GM23338 (cell line): ENCODE measurements at regions not wholly inside any gene's neighbourhood (a gene's known extent, or its start where the extent isn't known, plus 50 kb on each side); places are given as distances from the start of the nearest gene placed in this dataset.

Source experiments
- ATAC-seq: fragments of 200-7000 bp; cut with Tn5 transposase; 3 replicates; pipeline ENCODE4 v1.9.1; 2020
- DNase-seq: peaks from one replicate; pipeline ENCODE4 v3.0.0-alpha.2; 2015; ENCODE audit warnings: low spot score
- H2AFZ ChIP-seq: fragments of 200-600 bp; sonication (generic); 2 replicates; pipeline ENCODE4 v1.8.0; 2016; ENCODE audit warnings: antibody characterized with exemption, mild to moderate bottlenecking, moderate library complexity
- H3F3A ChIP-seq: fragments of 200-600 bp; sonication (generic); replicated peaks from 2 replicates; pipeline ENCODE4 v1.8.0; 2017; ENCODE audit warnings: antibody characterized with exemption, mixed run types, low read depth
- H3K27ac ChIP-seq: fragments of 200-600 bp; sonication (generic); 2 replicates; pipeline ENCODE4 v1.6.1; 2016; ENCODE audit warnings: low read depth
- H3K27me3 ChIP-seq: fragments of 200-600 bp; sonication (generic); 2 replicates; pipeline ENCODE4 v1.8.0; 2016; ENCODE audit warnings: mild to moderate bottlenecking, mixed run types, moderate library complexity; ENCODE audit not compliant: insufficient read depth
- H3K36me3 ChIP-seq: fragments of 200-600 bp; sonication (generic); 2 replicates; pipeline ENCODE4 v1.8.0; 2016; ENCODE audit warnings: mild to moderate bottlenecking; ENCODE audit not compliant: insufficient read depth
- H3K4me1 ChIP-seq: fragments of 200-600 bp; sonication (generic); 2 replicates; pipeline ENCODE4 v1.8.0; 2016; ENCODE audit warnings: mild to moderate bottlenecking, moderate library complexity; ENCODE audit not compliant: insufficient read depth
- H3K4me2 ChIP-seq: fragments of 200-600 bp; sonication (generic); 2 replicates; pipeline ENCODE4 v1.7.1; 2017; ENCODE audit warnings: mixed run types
- H3K4me3 ChIP-seq: fragments of 200-600 bp; sonication (generic); 2 replicates; pipeline ENCODE4 v1.6.1; 2016; ENCODE audit warnings: mixed run types
- H3K79me2 ChIP-seq: fragments of 200-600 bp; sonication (generic); replicated peaks from 2 replicates; pipeline ENCODE4 v1.8.0; 2017; ENCODE audit warnings: mild to moderate bottlenecking; ENCODE audit not compliant: insufficient read depth
- H3K9me2 ChIP-seq: fragments of 200-600 bp; sonication (generic); 2 replicates; pipeline ENCODE4 v1.8.0; 2017; ENCODE audit not compliant: insufficient read depth
- H4K20me1 ChIP-seq: fragments of 200-600 bp; sonication (generic); replicated peaks from 2 replicates; pipeline ENCODE4 v1.8.0; 2017; ENCODE audit warnings: mild to moderate bottlenecking; ENCODE audit not compliant: insufficient read depth
- H3K27ac Mint-ChIP-seq: 2 replicates; pipeline ENCODE4 v1.8.0; 2020; ENCODE audit warnings: inconsistent platforms, mild to moderate bottlenecking, moderate library complexity, mixed read lengths
- H3K27me3 Mint-ChIP-seq: 3 replicates; pipeline ENCODE4 v1.8.0; 2022; ENCODE audit warnings: low read depth, mild to moderate bottlenecking, moderate library complexity, mixed read lengths, inconsistent platforms; ENCODE audit not compliant: insufficient read depth, poor library complexity
- H3K36me3 Mint-ChIP-seq: 3 replicates; pipeline ENCODE4 v1.8.0; 2021; ENCODE audit warnings: low read depth, mild to moderate bottlenecking, inconsistent platforms, moderate library complexity, mixed read lengths
- H3K4me1 Mint-ChIP-seq: 3 replicates; pipeline ENCODE4 v1.8.0; 2020; ENCODE audit warnings: mild to moderate bottlenecking, inconsistent platforms, mixed read lengths
- H3K4me3 Mint-ChIP-seq: 3 replicates; pipeline ENCODE4 v1.8.0; 2021; ENCODE audit warnings: moderate library complexity, mild to moderate bottlenecking, inconsistent platforms, mixed read lengths
- H3K9me3 Mint-ChIP-seq: 3 replicates; pipeline ENCODE4 v1.8.0; 2020; ENCODE audit warnings: moderate library complexity, mild to moderate bottlenecking, inconsistent platforms, mixed read lengths
- CREB1 ChIP-seq: fragments of 250-450 bp; sonication (Bioruptor Pico); IDR thresholded peaks from 2 replicates; pipeline ENCODE4 v1.5.0; 2020; ENCODE audit warnings: low read depth, mild to moderate bottlenecking, moderate library complexity
- CTCF ChIP-seq, 2 experiments: fragments of 200-600 bp in 1 of 2; sonication (generic) in 1 of 2; conservative IDR thresholded peaks; 2 replicates each; pipeline versions ENCODE4 v1.5.1 to v1.6.1; 2016 to 2017; ENCODE audit warnings: antibody characterized with exemption in 2 of 2, low read depth in 2 of 2, mild to moderate bottlenecking in 2 of 2, moderate library complexity in 1 of 2
- ETS1 ChIP-seq: IDR thresholded peaks from 2 replicates; pipeline ENCODE4 v1.6.1; 2016; ENCODE audit warnings: antibody characterized with exemption
- EZH2 ChIP-seq: fragments of 200-600 bp; sonication (generic); IDR thresholded peaks from one replicate; pipeline ENCODE4 v1.8.0; 2017; ENCODE audit warnings: antibody characterized with exemption, mild to moderate bottlenecking, low read depth; ENCODE audit not compliant: unreplicated experiment
- EZH2phosphoT487 ChIP-seq: fragments of 200-600 bp; sonication (generic); IDR thresholded peaks from one replicate; pipeline ENCODE4 v1.8.1; 2018; ENCODE audit warnings: antibody characterized with exemption; ENCODE audit not compliant: unreplicated experiment
- JUNB ChIP-seq: IDR thresholded peaks from one replicate; pipeline ENCODE4 v1.6.1; 2016; ENCODE audit warnings: antibody characterized with exemption; ENCODE audit not compliant: unreplicated experiment
- NANOG ChIP-seq: IDR thresholded peaks from 2 replicates; pipeline ENCODE4 v1.6.1; 2016; ENCODE audit warnings: antibody characterized with exemption, borderline replicate concordance
- POLR2AphosphoS5 ChIP-seq: IDR thresholded peaks from 2 replicates; pipeline ENCODE4 v1.6.1; 2016; ENCODE audit warnings: antibody characterized with exemption, low read depth
- REST ChIP-seq: IDR thresholded peaks from one replicate; pipeline ENCODE4 v1.6.1; 2018; ENCODE audit warnings: antibody characterized with exemption; ENCODE audit not compliant: unreplicated experiment
- STAT1 ChIP-seq: IDR thresholded peaks from one replicate; pipeline ENCODE4 v1.6.1; 2016; ENCODE audit warnings: antibody characterized with exemption; ENCODE audit not compliant: unreplicated experiment
- ZNF114 ChIP-seq: fragments of 250-450 bp; sonication (Bioruptor Pico); IDR thresholded peaks from 2 replicates; pipeline ENCODE4 v1.5.0; 2020; ENCODE audit warnings: mild to moderate bottlenecking, moderate library complexity
- ZNF331 ChIP-seq: fragments of 250-450 bp; sonication (Bioruptor Pico); IDR thresholded peaks from 2 replicates; pipeline ENCODE4 v1.5.0; 2020; ENCODE audit warnings: low read depth, mild to moderate bottlenecking, moderate library complexity
- ZNF462 ChIP-seq: fragments of 250-450 bp; sonication (Bioruptor Pico); IDR thresholded peaks from 2 replicates; pipeline ENCODE4 v1.5.0; 2020; ENCODE audit warnings: mild to moderate bottlenecking, moderate library complexity

GRCh38 chr2:114089636-114090319 lies 199.9 kb downstream of the ACTR3 start:
- no peak overlapping the region for H3K4me2 ChIP-seq
- no peaks in the 10 kb centered on the region for H3K9me2 ChIP-seq
- Mint-ChIP-seq H3K4me1 (no peaks in the 10 kb centered on the region), H3K27ac (no peak overlapping the region), H3K27me3 (peaks cover 1% of the 10 kb centered on the region), H3K4me3 (no peak overlapping the region), H3K36me3 (peaks cover under 1% of the 10 kb centered on the region; the same call in 1 of the 3 replicates), H3K9me3 (peaks cover 36% of the 10 kb centered on the region)
- H3K27me3 ChIP-seq, result no peaks in the 10 kb centered on the region
- H2AFZ ChIP-seq, result no peak overlapping the region
- H3F3A ChIP-seq, result no peaks in the 10 kb centered on the region
- no peaks in the 10 kb centered on the region for H3K4me1 ChIP-seq
- H3K4me3 ChIP-seq, result no peak overlapping the region
- no peaks in the 10 kb centered on the region for H4K20me1 ChIP-seq
- no peak for TF ChIP-seq ZNF114 (CRISPR knock-in tag)
- no peak for TF ChIP-seq REST
- no peak for TF ChIP-seq ETS1
- no peak for TF ChIP-seq STAT1
- TF ChIP-seq CTCF (conservative IDR thresholded peaks at IDR 0.05; ENCODE audit: low read depth in 2 of 2), result no peak
- TF ChIP-seq CREB1 (CRISPR knock-in tag), result no peak
- no peak for TF ChIP-seq ZNF462 (CRISPR knock-in tag)
- TF ChIP-seq NANOG, result no peak
- no peak for TF ChIP-seq JUNB
- TF ChIP-seq ZNF331 (CRISPR knock-in tag), result no peak
- no peak for TF ChIP-seq POLR2AphosphoS5
- TF ChIP-seq EZH2, result no peak
- TF ChIP-seq EZH2phosphoT487, result no peak
- ATAC-seq, result no peak
- H3K36me3 ChIP-seq, result no peaks in the 10 kb centered on the region
- no peak for DNase-seq
- no peak overlapping the region for H3K27ac ChIP-seq
- no peaks in the 10 kb centered on the region for H3K79me2 ChIP-seq
